Transverse colon (tissue), 4 donors: ENCODE measurements at regions not wholly inside any gene's neighbourhood (a gene's known extent, or its start where the extent isn't known, plus 50 kb on each side); places are given as distances from the start of the nearest gene placed in this dataset.

Experiments used
- DNase-seq: peaks from one replicate; pipeline ENCODE4 v3.0.0-alpha.2; 2019
- H3K27ac ChIP-seq, 4 donors: fragments of 200-600 bp; sonication (generic); 2 replicates each; pipeline ENCODE4 v1.5.1; 2016 to 2018; ENCODE audit warnings: inconsistent platforms in 4 of 4
- H3K27me3 ChIP-seq: fragments of 200-600 bp; sonication (generic); 2 replicates; pipeline ENCODE4 v1.5.1; 2017; ENCODE audit warnings: inconsistent platforms
- H3K36me3 ChIP-seq, 4 donors: fragments of 200-600 bp; sonication (generic); 2 replicates each; pipeline ENCODE4 v1.5.1; 2017 to 2019; ENCODE audit warnings: inconsistent platforms in 4 of 4
- H3K4me1 ChIP-seq, 4 donors: fragments of 200-600 bp; sonication (generic); 2 replicates each; pipeline ENCODE4 v1.5.1; 2017 to 2020; ENCODE audit warnings: inconsistent platforms in 4 of 4
- H3K4me3 ChIP-seq, 4 donors: fragments of 200-600 bp; sonication (generic); 1 replicate in 1 of 4; 2 replicates in 3 of 4; pipeline versions ENCODE4 v1.5.1 to v1.6.1; 2017 to 2019; ENCODE audit warnings: inconsistent platforms in 4 of 4
- H3K9me3 ChIP-seq, 2 donors: fragments of 200-600 bp; sonication (generic); 2 replicates each; pipeline ENCODE4 v1.5.1; 2017 to 2019; ENCODE audit warnings: inconsistent platforms in 2 of 2
- CTCF ChIP-seq, 5 experiments: fragments of 200-600 bp in 3 of 5; fragments of 450-650 bp in 2 of 5; sonication (generic) in 3 of 5; IDR thresholded peaks; 1 replicate in 2 of 5; 2 replicates in 3 of 5; pipeline ENCODE4 v1.5.1; 2016 to 2017; ENCODE audit warnings: antibody characterized with exemption in 5 of 5, inconsistent platforms in 3 of 5, mild to moderate bottlenecking in 2 of 5, moderate library complexity in 1 of 5
- EP300 ChIP-seq: sonication (generic); formaldehyde crosslinking; IDR thresholded peaks from one replicate; pipeline ENCODE4 v1.6.1; 2017; ENCODE audit warnings: antibody characterized with exemption, low read depth
- POLR2A ChIP-seq: fragments of 450-650 bp; IDR thresholded peaks from one replicate; pipeline ENCODE4 v1.6.1; 2016; ENCODE audit warnings: antibody characterized with exemption, mild to moderate bottlenecking, moderate library complexity
- POLR2AphosphoS5 ChIP-seq, 3 donors: sonication (generic); formaldehyde crosslinking; IDR thresholded peaks; one replicate each; pipeline ENCODE4 v1.6.1; 2016; ENCODE audit warnings: antibody characterized with exemption in 3 of 3
- WGBS, 2 donors: methylation state at CpG; one replicate each; pipeline ENCODE4 v1.1.5; 2018; ENCODE audit warnings: low coverage in 1 of 2; 5-methylcytosine and 5-hydroxymethylcytosine counted together
- in situ Hi-C, 4 donors: fragments of 200-750 bp; cut with MboI; loops; one replicate each; pipeline versions ENCODE4 v1.15.0 to v1.15.1; 2017; ENCODE audit warnings: low sequenced_read_pairs in 3 of 4, low pct_ligation_motif_present in 1 of 4, low pct_unique_long_range_greater_than_20kb in 1 of 4
- intact Hi-C: fragments of 100-400 bp; cut with DNase I; formaldehyde crosslinking; loops from one replicate; pipeline ENCODE4 v1.15.1; 2023; ENCODE audit warnings: low total_unique reads

GRCh38 chr20:20953738-20954618, 152.2 kb downstream of the LINC00237 start:
- TF ChIP-seq POLR2AphosphoS5 (IDR thresholded peaks at IDR 0.05) (no peak), EP300 (no peak), POLR2A (no peak), CTCF (IDR thresholded peaks at IDR 0.05) (no peak)

GRCh38 chr20:20950620-20951019, 155.5 kb downstream of the LINC00237 start:
- intact Hi-C loops: no loop called here
- H3K36me3 ChIP-seq: no peaks in the 10 kb centered on the region
- WGBS, 2 donors: 93 to 100% methylated on average over 1 to 2 of the region's 2 CpGs
- in situ Hi-C loops: no loop called here
- TF ChIP-seq POLR2A (no peak), POLR2AphosphoS5 (IDR thresholded peaks at IDR 0.05) (no peak)
- no peaks in the 10 kb centered on the region for H3K27me3 ChIP-seq
- H3K9me3 ChIP-seq: no peaks in the 10 kb centered on the region
- no peak overlapping the region for H3K27ac ChIP-seq
- no peaks in the 10 kb centered on the region for H3K4me1 ChIP-seq
- no peak overlapping the region for H3K4me3 ChIP-seq
- DNase-seq: no peak

More at GRCh38 chr20:20953738-20954618, 152.2 kb downstream of the LINC00237 start:
- Histone ChIP-seq H3K4me1 (no peaks in the 10 kb centered on the region), H3K4me3 (no peak overlapping the region), H3K36me3 (no peaks in the 10 kb centered on the region), H3K27me3 (no peaks in the 10 kb centered on the region), H3K27ac (no peak overlapping the region), H3K9me3 (no peaks in the 10 kb centered on the region)
- DNase-seq: no peak
- intact Hi-C loops: no loop called here
- 34 to 61% methylated on average over 7 to 11 of the region's 11 CpGs for WGBS, 2 donors
- in situ Hi-C loops: no loop called here

GRCh38 chr20:20946122-20946759, 159.9 kb downstream of the LINC00237 start:
- 82 to 93% methylated on average over 3 of the region's 3 CpGs for WGBS, 2 donors
- Histone ChIP-seq H3K4me3 (no peak overlapping the region), H3K36me3 (no peaks in the 10 kb centered on the region), H3K27me3 (no peaks in the 10 kb centered on the region), H3K27ac (no peak overlapping the region), H3K4me1 (no peaks in the 10 kb centered on the region), H3K9me3 (no peaks in the 10 kb centered on the region)
- intact Hi-C loops: no loop called here
- DNase-seq: no peak
- TF ChIP-seq POLR2AphosphoS5 (IDR thresholded peaks at IDR 0.05) (no peak), POLR2A (no peak), CTCF (IDR thresholded peaks at IDR 0.05) (no peak), EP300 (no peak)
- in situ Hi-C loops: no loop called here

GRCh38 chr20:20941468-20941889, 164.7 kb downstream of the LINC00237 start:
- no peak overlapping the region for H3K4me3 ChIP-seq
- H3K4me1 ChIP-seq: no peaks in the 10 kb centered on the region
- H3K27me3 ChIP-seq: no peaks in the 10 kb centered on the region
- intact Hi-C loops (no loop called here), in situ Hi-C loops (no loop called here)
- H3K27ac ChIP-seq: no peak overlapping the region
- H3K36me3 ChIP-seq: no peaks in the 10 kb centered on the region
- WGBS, 2 donors: 45 to 49% methylated on average over 2 of the region's 2 CpGs
- DNase-seq: no peak
- H3K9me3 ChIP-seq: no peaks in the 10 kb centered on the region
- no peak for TF ChIP-seq CTCF (IDR thresholded peaks at IDR 0.05)
- TF ChIP-seq EP300: no peak
- no peak for TF ChIP-seq POLR2AphosphoS5 (IDR thresholded peaks at IDR 0.05)
- no peak for TF ChIP-seq POLR2A
